ENCODE measurements at regions not wholly inside any gene's neighbourhood (a gene's known extent, or its start where the extent isn't known, plus 50 kb on each side); places are given as distances from the start of the nearest gene placed in this dataset.
A peak's percentile ranks its signal among the peaks of the same experiment; 100 is the strongest.
"Not testable (repeated sequence)": the region's sequence is repeated elsewhere in the genome, so short reads cannot be mapped to it uniquely, and the experiment has no call there.

DNA sequence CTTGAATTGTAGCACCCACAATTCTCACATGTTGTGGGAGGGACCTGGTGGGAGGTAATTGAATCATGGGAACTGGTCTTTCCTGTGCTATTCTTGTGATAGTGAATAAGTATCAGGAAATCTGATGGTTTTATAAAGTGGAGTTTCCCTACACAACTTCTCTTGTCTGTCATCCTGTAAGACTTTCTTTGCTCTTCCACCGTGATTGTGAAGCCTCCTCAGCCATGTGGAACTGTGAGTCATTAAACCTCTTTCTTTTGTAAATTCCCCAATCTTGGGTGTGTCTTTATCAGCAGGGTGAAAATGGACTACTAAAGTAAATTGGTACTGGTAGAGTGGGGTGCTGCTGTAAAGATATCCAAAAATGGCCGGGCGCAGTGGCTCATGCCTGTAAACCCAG is 215.6 kb downstream of the LIG4 start:
- DNase-seq: no peak

DNA sequence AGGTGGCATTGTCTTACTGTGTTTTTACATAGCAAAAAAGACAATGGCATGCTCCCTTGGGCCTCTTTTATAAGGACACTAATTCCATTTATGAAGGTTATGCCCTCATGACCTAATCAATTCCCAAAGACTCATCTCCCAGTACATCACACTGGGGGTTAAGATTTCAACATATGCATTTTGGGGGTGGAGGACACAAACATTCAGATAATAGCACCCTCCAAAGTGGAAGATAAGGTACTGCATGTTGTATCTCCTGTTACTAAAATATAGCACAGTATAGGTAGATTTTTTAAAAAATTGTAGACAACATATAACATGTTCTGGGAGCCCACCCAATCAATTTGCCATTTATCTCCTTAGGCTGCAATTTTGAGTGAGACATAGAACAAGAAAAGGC is 221.2 kb downstream of the LIG4 start:
- DNase-seq: no peak

DNA sequence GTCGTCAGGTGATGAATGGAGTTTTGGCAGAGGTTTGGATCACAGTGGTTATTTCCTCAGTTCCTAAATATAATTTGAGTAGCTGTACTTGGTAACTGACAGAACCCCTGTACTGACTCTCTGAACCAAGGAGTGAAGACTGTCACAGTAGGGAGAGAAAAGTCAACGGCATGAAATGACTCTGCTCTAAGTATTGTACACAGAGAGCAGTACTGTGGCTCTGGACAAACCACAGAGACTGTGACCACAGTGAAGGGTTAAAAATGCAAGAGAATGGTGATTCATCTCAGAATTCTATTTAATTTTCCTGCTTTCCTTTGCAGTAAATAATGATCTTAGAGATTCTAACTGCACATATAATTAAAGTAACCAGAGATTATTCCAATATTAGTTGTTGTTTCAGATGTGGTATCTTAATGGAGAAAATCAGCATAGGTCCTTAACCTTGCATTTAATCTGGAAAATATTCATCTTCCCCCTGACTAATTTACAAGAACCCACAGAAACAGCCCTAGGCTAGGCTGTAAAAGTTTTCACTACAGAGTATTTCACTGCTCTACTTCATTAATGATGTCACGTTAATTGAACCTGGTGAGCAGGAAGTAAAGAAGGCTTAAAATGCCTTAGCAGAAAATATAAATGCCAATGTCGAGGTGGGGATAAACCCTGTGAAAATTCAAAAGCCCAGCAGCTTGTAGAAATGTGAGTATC is 221.9 kb downstream of the LIG4 start:
- no peak for DNase-seq

DNA sequence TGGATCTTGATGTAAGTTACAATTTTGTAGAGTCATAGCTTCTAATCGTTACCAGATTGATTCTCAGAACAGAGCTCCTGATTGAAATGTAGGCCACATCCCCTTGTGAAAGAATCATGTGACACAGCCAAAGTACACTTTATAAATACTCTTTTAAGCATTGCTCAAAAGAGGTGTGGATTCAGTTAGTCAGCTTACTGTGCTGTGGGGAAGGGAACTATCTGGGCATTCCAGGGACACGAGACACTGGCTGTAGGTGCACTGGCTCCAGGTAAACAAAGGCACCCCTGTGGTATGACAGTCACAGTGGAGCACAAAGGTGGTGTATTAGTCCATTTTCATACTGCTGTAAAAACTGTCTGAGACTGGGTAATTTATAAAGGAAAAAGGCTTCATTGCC is 222.8 kb downstream of the LIG4 start:
- DNase-seq: no peak

DNA sequence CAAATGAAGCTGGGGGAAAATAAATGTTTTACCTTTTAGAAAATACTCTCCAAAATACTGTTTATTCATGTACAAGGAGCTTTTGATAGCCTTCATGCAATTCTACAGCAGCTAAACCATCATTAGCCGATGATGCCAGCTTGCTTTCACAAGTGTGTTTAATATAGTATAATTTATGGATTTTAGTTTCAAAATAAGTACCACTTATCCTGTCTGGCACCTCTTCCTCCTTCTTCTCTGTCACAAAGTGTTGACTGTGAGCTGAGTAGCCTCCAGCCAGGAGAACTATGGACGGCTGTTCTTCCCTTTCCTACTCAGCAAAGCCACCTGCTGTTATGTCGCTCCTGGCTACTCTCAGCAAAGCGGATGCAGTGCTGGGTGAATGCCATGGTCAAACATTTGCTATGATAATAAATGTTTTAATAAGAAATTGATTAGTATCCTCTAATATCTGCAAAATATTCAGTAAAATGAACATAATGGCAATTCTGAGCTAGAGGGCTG is 238.2 kb downstream of the LIG4 start:
- peak; percentile 91 for DNase-seq

DNA sequence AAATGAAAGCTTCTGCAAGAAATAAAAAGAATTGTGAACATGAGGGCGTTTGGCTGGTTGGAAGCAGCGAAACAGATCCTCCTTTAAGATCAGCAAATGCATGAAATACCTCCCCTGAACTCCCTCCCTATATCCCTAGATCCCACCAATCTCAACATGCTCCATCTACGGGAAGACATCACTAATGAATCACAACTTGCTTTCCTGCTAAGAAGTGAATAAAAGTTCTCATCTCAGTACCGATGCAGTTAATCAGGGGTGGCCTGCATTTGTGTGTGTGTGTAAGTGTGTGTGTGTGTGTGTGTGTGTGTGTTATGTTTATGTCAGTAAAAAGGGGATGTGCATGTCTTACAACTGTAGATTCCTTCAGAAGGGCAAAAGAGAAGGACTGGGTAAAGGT is 238.7 kb downstream of the LIG4 start:
- no peak for DNase-seq

DNA sequence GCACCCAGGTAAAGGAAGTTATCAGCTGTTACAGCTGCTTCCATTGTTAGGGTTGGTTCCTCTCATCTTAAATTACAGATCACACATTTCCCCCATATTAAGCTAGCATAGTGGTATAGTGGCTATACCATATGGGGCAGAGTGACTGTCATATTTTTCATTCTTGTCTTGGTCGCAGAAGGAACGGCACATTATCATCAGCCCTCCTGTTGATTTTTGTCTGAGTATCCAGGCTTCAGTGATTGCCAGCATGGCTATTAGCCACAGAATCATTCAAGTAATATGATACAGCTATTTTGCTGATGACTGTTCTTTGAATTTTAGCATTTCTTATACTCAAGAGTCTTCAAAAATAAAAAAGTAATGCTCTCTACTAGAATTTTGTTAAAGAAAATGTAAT is 240.9 kb downstream of the LIG4 start:
- peak; percentile 24 for DNase-seq

DNA sequence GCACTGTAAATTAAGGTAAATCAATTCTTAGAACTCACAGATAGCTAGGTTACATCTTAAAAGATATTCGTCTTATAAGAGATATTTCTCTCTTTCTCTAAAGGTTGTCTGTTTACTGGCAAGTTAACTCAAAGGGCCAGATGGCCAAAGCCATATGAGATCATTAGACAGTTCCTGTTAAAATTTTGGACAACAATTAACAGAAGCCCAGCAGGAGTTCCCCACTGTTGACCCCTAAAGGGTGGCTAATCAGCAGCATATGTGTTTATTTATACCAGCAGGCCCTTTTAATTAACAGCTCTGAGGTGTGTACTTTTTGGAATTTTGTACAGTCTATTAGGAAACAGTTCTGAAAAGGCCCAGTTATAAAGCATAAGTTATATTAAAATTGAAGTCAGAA is 245.8 kb downstream of the LIG4 start:
- no peak for DNase-seq

DNA sequence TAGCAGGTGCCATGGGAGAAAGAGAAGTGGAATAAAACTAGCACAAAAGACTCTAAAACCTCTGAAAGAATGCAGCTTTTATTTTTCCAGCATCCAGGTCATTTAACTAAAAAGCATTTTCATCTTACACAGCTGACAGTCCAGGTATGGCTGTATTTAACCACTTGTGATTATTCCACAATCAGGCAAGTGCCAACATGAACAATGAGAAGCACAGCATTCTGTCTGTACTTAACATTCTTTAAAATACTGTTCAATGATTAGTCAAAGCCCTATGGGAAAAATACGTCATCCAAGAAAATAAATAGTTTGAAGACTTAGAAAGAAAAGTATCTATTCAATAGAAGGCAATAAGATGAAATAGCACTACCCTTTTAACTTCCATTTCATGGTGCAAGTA is 246.9 kb downstream of the LIG4 start:
- no peak for DNase-seq

DNA sequence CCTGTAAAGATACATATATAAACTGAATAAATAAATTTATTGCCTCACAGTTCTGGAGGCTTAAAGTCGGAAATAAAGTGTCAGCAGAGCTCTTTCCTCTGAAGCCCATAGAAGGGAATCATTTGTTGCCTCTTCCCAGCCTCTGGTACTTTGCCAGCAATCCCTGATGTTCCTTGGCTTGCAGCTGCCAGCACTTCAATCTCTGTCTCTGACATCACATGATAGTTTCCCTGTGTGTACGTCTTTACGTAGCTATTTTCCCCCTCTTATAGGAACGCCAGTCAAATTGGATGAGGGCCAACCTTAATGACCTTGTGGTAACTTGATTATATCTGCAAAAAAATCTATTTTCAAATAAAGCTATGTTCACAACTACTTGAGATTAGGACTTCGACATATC is 250.9 kb downstream of the LIG4 start:
- DNase-seq: peak; percentile 99

DNA sequence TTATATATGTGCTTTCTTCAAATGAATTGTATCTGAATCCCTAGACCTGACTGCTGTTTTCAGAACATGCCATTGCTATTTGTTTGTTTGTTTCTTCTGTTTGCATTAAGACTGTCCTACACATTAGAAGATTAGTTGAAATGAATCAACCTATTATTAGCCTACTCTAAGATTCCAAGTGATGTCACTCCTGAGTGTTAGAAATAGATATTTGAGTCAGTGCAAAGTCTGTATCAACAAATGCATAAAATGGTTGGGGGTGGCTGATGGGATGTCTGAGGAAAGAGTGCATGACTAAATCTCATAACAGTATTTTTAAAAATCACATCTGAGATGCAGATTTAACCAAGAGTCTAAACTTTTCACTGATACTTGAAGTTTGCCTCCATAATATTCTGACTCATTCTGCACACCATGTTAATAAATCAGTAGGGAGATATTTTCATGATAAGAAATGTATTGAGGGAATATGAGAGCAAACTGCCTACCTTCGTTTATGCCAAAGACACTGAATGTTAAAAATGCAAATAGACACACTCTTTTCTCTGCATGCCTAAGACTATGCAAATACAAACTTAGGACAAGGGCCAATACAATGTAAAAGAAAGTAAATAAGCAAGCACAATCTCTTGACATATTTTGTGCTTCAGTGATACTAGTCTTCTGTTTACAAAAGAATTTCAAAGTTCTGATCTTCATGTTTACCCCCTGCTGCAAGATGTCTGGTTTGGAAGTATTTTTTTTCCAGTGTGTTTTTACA is 253.3 kb downstream of the LIG4 start:
- no peak for DNase-seq

DNA sequence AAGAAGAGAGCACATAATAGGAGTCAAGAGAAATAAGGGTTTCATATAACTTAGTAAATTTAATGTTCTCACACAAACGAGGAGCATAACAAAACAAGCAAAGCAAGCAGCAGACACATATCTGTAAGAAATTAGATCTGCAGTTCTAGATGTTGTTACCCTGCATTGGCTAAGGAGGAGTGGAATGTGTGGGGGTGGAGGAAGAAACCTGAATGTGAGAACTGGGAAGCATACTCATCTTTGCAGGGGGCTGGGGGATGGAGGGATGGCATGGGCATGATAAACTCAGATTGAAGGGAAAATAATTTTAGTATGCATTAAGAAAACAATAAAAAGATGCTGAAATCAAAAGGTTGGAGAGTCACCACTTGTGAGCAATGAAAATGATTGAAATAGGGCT is 255.0 kb downstream of the LIG4 start:
- no peak for DNase-seq

DNA sequence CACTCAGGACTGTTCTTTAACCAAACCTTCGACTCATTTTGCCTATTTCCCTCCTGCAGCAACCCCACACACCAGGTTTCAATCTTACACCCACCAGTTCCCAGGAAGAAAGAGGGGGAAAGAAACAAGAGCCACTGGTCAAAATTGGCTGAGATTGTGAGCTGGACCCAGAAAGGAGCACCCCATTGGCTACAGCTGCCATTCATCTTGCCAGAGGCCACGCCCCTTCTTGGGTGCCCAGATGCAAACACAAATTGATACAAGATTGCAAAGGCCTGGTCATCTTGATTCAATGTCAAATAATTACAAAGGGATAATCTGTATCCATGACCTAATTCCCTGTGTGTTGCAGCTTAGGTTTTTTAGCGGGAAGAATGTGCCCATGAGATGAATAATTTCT is 258.4 kb downstream of the LIG4 start:
- no peak for DNase-seq

DNA sequence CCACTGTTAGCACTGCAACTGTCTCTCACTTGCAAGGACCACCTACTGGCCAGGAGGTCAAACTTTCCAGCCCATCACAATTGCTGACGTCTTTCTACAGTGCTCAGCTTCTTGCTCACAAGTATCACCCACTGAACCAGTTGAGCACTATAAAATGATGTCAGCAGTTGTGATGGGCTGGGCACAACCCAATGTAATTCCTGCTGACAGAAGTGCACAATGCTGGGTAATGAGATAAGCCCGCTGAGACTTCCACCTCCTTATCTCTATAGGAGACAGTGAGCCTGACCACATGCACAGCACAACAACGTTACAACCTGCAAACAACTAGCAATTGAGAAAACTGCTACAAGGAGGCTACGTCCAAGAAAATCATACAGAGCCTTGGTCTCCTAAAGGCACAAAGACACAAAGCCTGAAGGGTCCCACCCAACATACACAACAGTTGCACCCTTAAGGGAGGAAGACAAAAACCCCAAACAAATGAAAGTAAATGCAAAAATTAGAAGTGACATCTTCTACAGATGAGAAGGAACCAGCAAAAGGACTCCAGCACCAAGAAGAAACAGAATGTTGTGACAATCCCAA is 273.2 kb downstream of the LIG4 start:
- DNase-seq: no peak

DNA sequence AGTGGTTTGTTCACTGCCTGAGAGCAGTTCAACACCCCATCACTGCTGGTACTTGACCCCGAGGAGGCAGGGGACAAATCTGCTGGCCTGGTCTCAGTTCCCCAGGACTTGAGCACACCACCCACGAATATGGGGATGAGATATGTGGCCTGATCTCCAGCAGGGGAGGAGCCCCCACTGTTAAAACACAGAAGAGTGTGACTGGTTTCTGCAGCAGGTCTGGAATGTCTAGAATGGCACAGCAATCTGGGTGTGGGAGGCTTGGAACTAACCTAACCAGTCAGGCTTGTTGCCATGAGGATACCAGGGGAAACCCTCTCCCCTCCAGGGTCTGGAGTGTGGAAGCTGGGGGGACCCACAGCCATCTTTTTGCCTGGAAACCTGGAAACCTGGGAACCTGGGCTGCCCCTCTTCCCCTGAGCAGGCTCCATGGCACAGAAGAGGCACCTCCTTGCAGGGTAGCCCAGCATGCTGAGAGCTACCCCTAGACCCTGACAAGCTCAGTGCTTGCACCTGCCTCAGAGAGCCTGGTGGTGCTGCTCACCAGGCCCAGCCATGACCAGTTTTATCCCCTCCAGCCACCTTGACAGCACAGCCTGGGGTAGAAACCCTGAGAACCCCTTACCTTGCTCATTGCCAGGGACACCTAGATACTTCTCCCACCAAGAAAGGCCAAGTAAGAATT is 273.8 kb downstream of the LIG4 start:
- no peak for DNase-seq

DNA sequence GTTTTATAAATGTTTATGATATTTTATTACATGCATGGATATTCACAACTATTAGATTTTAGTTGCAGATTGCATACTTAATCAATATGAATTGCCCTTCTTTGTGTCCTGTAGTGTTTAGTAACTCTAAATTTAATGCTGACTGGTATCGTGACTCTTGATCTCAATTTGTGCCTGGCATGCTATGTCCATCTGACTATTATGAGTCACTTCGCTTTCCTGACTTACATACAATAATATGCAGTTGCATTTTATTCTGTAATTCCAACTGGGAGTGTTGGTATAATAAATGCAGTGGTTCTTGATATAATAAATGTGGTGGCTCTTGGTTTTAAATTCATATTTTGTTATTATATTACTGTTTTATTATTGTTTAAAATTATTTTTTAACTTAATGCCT is 277.5 kb downstream of the LIG4 start:
- DNase-seq: no peak

DNA sequence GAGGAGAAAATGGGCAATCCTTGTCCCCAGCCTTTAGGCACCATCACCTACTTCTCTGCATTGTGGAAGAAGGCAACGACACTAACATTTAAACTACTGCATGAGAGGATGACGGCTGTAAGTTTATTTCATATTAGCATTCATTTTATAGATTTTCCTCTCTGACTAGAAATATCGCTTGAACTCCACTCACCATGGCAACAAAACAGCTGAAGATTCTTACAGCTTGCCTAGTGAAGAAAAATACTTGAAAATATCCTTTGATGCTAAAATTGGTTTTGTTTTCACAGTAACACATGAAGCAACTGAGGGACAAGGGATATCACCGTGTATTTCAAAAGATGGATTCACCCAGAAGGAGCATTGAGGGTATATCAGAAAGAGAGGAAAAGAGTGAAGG is 284.3 kb downstream of the LIG4 start:
- DNase-seq: no peak

DNA sequence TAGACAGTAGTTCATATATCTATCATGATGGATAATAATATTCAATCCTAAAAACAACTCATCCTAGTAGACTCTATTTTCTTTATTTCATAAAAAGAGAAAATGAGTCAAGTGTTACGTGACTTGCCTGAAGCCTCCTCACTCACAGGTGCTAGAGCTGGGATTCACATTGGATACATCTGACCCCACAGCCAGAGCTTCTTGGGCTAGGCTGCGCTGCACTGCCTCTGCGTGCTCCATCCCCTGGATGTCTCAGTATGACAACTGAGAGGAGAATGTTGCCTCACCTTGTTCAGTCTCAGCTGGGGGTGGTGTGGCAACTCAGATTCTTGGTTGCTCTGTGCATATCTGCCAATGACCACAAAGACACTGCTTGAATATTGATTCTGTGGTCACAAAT is 286.6 kb downstream of the LIG4 start:
- DNase-seq: no peak

DNA sequence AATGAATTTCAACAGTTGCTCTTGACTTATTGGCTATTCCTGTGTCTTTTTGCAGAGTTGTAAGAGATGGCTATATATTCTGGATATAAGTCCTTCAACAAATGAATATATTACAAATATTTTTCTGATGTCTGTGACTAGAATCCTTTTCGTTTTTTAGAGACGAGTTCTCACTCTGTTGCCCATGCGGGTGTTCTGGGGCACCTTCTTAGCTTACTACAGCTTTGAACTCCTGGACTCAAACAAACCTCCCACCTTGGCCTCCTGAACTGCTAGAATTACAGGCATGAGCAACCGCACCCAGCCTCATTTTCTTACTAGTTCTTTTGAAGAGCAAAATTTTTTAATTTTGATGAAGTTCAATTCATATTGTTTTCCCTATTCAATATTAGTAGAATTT is 287.8 kb downstream of the LIG4 start:
- DNase-seq: no peak

DNA sequence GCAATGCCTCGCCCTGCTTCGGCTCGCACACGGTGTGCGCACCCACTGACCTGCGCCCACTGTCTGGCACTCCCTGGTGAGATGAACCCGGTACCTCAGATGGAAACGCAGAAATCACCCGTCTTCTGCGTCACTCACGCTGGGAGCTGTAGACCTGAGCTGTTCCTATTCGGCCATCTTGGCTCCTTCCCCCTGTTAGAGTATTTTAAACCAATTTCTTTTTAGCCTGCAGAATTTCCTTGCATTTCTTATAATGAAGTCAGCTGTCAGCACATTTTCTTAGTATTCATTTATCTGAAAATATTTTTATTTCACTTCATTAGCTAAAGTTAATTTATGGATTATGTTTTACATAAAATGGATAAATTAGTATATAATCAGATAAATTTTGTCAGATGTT is 288.8 kb downstream of the LIG4 start:
- not testable (repeated sequence) for DNase-seq

DNA sequence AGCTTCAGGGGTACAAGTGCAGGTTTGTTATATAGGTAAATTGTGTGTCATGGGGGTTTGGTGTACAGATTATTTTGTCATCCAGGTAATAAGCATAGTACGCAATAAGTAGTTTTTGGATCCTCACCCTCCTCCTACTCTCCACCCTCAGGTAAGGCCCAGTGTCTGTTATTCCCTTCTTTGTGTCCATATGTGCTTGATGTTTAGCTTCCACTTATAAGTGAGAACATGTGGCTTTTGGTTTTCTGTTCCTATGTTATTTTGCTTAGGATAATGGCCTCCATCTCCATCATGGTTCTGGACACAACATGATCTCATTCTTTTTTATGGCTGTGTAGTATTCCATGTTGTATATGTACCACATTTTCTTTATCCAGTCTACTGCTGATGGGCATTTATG is 298.4 kb downstream of the LIG4 start:
- DNase-seq: not testable (repeated sequence)

DNA sequence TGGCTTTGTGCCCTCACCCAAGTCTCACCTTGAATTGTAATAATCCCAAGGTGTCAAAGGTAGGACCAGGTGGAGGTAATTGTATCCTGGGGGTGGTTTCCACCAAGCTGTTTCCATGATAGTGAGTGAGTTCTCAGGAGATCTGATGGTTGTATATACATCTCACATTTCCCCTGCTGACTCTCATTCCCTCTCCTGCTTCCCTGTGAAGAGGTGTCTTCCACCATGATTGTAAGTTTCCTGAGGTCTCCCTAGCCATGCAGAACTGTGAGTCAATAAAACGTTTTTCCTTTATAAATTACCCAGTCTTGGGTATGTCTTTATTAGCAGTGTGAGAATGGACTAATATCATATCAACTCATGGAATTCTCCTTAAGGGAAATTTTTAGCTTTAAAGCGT is 302.6 kb downstream of the LIG4 start:
- DNase-seq: no peak

DNA sequence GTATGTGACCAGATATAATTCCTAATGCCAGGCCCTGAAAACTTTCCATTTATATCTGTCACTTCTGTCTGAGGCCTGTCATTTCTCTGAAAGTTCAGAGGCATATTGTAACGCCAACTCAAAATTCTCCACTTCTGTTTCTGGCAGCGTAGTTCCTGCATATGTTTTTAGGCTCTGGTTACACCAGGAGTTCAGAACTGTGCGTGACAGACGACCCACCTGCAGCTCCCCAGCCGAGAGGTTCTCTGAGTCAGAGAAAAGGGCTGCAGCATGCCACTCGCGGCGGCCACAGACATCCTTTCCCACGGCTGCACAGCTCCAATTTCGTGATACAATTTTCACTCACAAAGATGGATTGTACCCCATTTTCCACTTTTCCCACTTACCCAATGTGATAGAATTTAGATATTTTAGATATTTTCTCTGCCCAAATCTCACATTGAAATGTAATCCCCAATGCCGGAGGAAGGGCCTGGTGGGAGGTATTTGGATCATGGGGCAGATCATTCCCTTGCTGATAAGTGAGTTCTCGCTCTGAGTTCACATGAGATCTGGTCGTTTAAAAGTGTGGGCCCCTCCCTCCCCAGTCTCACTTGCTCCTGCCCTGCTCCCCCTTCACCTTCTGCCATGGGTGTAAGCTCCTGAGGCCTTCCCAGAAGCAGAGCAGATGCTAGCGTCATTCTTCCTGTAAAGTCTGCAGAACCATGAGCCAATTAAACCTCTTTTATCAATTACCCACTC is 308.1 kb downstream of the LIG4 start:
- DNase-seq: no peak
